IPS DF 19.7 (cell line): ENCODE measurements at regions not wholly inside any gene's neighbourhood (a gene's known extent, or its start where the extent isn't known, plus 50 kb on each side); places are given as distances from the start of the nearest gene placed in this dataset.
"Not testable (repeated sequence)": the region's sequence is repeated elsewhere in the genome, so short reads cannot be mapped to it uniquely, and the experiment has no call there.

Experiments used
- DNase-seq: peaks from one replicate; pipeline ENCODE4 v3.0.0-alpha.2; 2013; ENCODE audit warnings: low read depth, low spot score

GRCh38 chr4:3879681-3880614 lies 113.8 kb downstream of the ADRA2C start:
- no peak for DNase-seq

GRCh38 chr4:3880615-3881120 lies 114.5 kb downstream of the ADRA2C start:
- DNase-seq = no peak

DNA sequence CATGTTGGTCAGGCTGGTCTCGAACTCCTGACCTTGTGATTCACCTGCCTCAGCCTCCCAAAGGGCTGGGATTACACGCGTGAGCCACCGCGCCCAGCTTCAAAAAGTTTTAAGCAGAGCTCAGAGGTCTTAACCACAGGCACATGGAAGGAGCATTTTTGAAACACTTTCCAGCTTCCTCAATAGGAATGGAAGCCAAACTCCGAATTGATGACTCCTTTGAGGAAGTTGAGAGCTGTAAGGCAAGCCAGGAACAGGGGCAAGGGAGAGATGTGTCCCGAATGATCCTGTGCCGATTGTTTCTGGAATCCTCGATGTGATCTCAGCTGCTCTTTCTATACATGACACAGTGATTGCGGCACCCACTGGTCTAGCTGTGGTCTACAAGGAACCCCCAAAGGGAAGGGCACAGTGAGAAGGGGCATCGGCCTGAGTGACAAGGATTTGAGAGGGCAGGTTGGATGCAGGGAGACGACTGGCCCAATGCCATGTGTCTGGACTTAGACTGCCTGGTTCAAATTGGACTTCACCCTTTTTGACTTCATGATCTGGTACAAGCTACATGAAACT lies 116.2 kb downstream of the ADRA2C start:
- not testable (repeated sequence) for DNase-seq

GRCh38 chr4:3884261-3884660 lies 118.1 kb downstream of the ADRA2C start:
- DNase-seq = not testable (repeated sequence)

DNA sequence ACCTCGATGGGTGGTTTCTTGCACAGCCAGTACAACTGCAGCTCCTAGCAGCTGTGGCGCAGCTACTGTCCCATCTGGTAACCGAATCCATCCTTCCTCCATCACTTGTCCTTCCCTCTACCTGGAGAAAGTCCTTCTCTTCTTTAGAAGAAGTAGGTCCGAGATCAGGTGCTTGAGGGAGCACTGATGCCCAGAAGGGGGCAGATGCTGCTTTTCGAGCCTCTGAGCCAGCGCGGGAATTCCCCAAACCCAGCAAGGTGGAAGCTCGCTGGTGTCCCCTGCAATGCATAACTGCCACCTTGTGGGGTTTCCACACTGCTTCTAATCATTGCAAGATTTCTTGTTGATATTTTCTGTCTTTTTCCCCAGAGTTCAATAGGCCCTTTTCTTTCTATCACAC lies 127.4 kb downstream of the ADRA2C start:
- not testable (repeated sequence) for DNase-seq

DNA sequence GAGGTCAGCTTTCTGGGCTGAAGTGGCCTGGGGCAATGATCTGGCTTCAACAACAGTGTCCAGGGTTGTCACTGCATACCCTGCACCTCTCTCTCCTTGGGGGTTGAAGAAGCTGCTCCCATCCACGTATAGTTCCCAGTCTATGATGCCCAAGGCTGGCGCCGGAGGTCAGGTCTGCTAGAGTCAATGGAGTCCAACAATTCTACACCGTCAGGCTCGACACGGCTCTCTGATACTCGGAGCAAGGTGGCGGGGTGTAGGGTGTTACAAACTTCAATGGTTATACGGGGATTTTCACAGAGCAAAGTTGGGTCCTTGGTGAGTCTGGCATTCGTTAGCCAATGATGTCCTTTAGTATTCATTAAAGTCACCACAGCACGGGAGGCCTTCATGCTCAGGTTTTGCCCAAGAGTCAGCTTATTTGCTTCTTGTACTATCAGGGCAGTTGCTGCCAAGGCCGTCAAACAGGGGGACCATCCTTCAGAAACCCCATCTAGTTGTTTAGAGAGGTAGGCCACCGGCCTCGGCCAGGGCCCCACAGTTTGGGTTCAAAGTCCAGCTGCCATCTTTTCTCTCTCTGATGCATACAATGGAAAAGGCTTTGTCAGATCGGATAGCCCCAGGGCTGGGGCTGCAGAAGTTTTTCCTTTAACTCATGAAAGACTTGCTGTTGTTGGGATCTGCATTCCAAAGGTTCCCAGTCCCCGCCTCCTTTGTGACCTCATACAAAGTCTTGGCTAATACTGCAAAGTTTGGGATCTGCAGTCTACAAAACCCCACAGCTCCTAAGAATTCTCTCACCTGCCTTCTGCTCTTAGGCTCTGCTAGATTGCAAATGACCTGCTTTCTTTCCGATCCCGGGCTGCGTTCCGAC lies 128.1 kb downstream of the ADRA2C start:
- DNase-seq = not testable (repeated sequence)

DNA sequence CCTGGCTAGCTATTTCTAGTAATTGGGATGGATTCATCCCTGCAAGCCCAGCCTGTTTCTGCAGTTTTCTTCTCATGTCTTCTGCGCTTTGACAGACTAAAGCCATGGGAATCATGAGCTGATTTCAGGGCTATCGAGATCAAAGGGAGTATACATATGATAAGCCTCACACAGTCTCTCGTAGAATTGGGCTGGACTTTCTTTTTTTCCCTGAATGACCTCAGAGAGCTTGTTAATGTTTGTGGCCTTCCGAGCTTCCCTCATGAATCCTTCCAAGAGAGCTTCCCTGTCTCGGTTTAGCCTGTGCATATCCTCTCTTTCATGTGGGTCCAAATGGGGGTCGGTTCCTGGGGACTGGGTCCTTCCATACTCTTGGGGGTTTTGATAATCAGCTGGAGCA lies 130.3 kb downstream of the ADRA2C start:
- no peak for DNase-seq

- DNase-seq = not testable (repeated sequence)
These were observed 130.8 kb downstream of the ADRA2C start for GRCh38 chr4:3896871-3897578.

DNA sequence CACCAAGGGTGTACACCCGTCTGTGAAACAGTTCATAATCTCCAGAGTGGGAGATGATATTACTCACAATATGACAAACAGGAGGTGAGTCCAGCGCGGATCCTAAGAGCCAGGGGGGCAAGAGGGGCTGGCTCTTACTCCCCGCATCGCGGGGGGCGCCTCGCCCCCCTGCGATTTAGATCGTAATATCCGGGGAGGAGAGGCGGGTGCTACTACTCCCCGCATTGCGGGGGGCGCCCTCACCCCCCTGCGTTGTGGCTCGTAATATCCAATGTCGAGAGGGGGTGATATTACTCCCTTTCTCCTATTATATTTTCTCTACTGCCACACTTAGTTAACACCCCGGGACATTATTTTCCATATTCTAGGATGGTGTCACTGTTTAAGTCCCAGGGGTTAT lies 131.9 kb downstream of the ADRA2C start:
- DNase-seq = no peak

- not testable (repeated sequence) for DNase-seq
These were observed 132.7 kb downstream of the ADRA2C start for GRCh38 chr4:3898928-3899327.

- not testable (repeated sequence) for DNase-seq
These were observed 138.2 kb downstream of the ADRA2C start for GRCh38 chr4:3904264-3904955.

DNA sequence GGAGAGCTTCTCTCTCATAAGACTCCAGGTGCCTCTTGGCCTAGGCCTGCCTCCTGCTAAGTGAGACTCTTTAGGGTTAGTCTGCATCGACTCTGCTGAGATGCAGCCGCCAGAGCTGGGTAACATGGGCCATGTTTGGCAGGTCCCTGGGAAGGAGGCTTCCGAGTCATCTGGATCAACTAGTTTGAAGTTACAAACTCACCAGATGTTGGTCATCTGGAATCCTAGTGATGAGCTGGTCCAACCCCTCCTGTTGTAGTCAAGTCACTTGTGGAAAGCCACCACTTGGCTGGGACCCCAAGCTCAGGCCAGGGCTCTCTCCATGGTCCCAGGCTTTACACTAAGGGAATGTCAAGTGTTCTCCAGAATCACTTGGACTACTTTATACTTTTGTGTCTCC lies 143.4 kb downstream of the ADRA2C start:
- not testable (repeated sequence) for DNase-seq

- DNase-seq = not testable (repeated sequence)
These were observed 144.2 kb downstream of the ADRA2C start for GRCh38 chr4:3910161-3910950.

DNA sequence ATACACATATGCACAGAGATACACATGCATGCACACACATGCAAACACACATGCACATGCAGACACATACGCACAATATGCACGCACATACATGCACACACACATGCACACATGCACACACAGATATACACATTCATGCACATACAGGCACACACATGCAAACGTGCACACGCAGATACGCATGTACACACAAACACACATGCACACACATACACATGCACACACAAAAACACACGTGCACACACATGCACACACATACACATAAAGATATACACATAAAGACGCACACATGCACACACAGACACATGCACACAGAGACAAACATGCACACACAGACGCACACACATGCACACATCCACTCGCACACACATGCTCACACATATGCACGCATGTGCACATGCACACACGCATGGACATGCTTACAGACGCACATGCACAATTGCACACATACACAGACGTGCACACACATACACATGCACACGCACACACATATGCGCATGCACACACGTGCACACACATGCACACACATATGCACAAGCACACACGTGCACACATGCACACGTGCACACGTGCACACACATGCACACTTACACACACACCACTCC lies 145.2 kb downstream of the ADRA2C start:
- DNase-seq = no peak

- not testable (repeated sequence) for DNase-seq
These were observed 148.3 kb downstream of the ADRA2C start for GRCh38 chr4:3914511-3914910.

- DNase-seq = not testable (repeated sequence)
These were observed 153.3 kb downstream of the ADRA2C start for GRCh38 chr4:3919509-3919908.

DNA sequence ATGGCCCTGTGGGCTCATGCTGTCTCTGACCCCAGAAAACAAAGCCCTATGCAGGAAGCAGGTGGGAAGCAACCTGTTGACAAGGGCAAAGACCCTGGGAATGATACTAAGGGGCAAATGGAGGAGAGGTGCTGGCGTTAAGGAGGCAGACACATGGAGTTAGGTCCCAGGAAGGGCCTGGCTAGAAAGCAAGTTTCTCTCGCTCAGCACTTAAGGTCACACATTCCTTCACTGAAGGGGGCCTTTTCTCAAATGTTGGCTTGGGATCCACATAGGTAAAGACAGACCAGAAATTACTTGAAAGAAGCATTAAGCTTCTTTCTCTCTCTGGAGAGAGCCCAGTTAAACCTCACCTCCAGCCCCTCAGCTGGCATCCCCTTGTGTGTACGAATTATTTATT lies 155.7 kb downstream of the ADRA2C start:
- not testable (repeated sequence) for DNase-seq

DNA sequence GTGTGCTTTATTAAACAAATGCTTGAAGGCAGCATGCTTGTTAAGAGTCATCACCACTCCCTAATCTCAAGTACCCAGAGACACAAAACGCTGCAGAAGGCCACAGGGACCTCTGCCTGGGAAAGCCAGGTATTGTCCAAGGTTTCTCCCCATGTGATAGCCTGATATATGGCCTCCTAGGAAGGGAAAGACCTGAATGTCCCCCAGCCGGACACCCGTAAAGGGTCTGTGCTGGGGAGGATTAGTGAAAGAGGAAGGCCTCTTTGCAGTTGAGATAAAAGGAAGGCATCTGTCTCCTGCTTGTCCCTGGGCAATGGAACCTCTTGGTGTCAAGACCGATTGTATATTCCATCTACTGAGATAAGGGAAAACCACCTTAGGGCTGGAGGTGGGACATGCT lies 159.7 kb downstream of the ADRA2C start:
- not testable (repeated sequence) for DNase-seq

GRCh38 chr4:3926271-3926670 lies 160.1 kb downstream of the ADRA2C start:
- not testable (repeated sequence) for DNase-seq
